Endodermal cell (in vitro differentiated cells): ENCODE measurements at regions not wholly inside any gene's neighbourhood (a gene's known extent, or its start where the extent isn't known, plus 50 kb on each side); places are given as distances from the start of the nearest gene placed in this dataset.
"Not testable (repeated sequence)": the region's sequence is repeated elsewhere in the genome, so short reads cannot be mapped to it uniquely, and the experiment has no call there.

Source experiments
- DNase-seq: peaks from one replicate; pipeline ENCODE4 v3.0.0-alpha.2; 2017
- H3K27ac ChIP-seq: 2 replicates; pipeline ENCODE4 v1.5.1; 2013; ENCODE audit warnings: mild to moderate bottlenecking, low read depth, low read length, moderate library complexity
- H3K27me3 ChIP-seq: 2 replicates; pipeline ENCODE4 v1.6.1; 2013; ENCODE audit warnings: mild to moderate bottlenecking, low read length, moderate library complexity; ENCODE audit not compliant: insufficient read depth, control insufficient read depth, poor library complexity, severe bottlenecking
- H3K36me3 ChIP-seq: 2 replicates; pipeline ENCODE4 v1.7.0; 2013; ENCODE audit warnings: mild to moderate bottlenecking, low read length, moderate library complexity; ENCODE audit not compliant: control insufficient read depth, insufficient read depth
- H3K4me1 ChIP-seq: one replicate; pipeline ENCODE4 v1.7.0; 2013; ENCODE audit warnings: low read length; ENCODE audit not compliant: control insufficient read depth, insufficient read depth
- H3K4me3 ChIP-seq: 2 replicates; pipeline ENCODE4 v1.5.1; 2013; ENCODE audit warnings: mild to moderate bottlenecking, low read length, moderate library complexity
- H3K9ac ChIP-seq: 2 replicates; pipeline ENCODE4 v1.6.1; 2013; ENCODE audit warnings: mild to moderate bottlenecking, low read length, moderate library complexity; ENCODE audit not compliant: poor library complexity, severe bottlenecking; ENCODE audit errors: extremely low read depth
- H3K9me3 ChIP-seq: 2 replicates; pipeline ENCODE4 v1.6.1; 2013; ENCODE audit warnings: mild to moderate bottlenecking, low read length, moderate library complexity; ENCODE audit not compliant: control insufficient read depth
- H3K27ac Mint-ChIP-seq: 2 replicates; pipeline ENCODE4 v1.8.0; 2020; ENCODE audit warnings: mixed read lengths
- H3K27me3 Mint-ChIP-seq: 2 replicates; pipeline ENCODE4 v1.8.0; 2021; ENCODE audit warnings: mild to moderate bottlenecking, mixed read lengths; ENCODE audit not compliant: insufficient read depth
- H3K36me3 Mint-ChIP-seq: 2 replicates; pipeline ENCODE4 v1.8.0; 2020; ENCODE audit warnings: low read depth, mixed read lengths
- H3K4me1 Mint-ChIP-seq: 2 replicates; pipeline ENCODE4 v1.8.0; 2020; ENCODE audit warnings: mixed read lengths
- H3K4me3 Mint-ChIP-seq: 2 replicates; pipeline ENCODE4 v1.8.0; 2020; ENCODE audit warnings: mild to moderate bottlenecking, moderate library complexity, mixed read lengths
- H3K9me3 Mint-ChIP-seq: 2 replicates; pipeline ENCODE4 v1.8.0; 2020; ENCODE audit warnings: mild to moderate bottlenecking, mixed read lengths
- CTCF ChIP-seq: fragments of 200-600 bp; sonication (generic); conservative IDR thresholded peaks from 2 replicates; pipeline ENCODE4 v1.5.0; 2021; ENCODE audit warnings: antibody characterized with exemption, mild to moderate bottlenecking
- WGBS, 2 experiments: methylation state at CpG; one replicate each; pipeline versions ENCODE4 v1.1.5 to v1.1.7; 2013; ENCODE audit warnings: missing lambda C conversion rate in 2 of 2, mixed read lengths in 1 of 2; ENCODE audit not compliant: insufficient coverage in 1 of 2, insufficient read length in 1 of 2; 5-methylcytosine and 5-hydroxymethylcytosine counted together

- no peaks in the 10 kb centered on the region for H3K9me3 Mint-ChIP-seq
Measured at GRCh38 chr13:79185580-79185979, 220.5 kb downstream of the RBM26 start.

GRCh38 chr13:79183231-79183630 lies 222.8 kb downstream of the RBM26 start:
- Mint-ChIP-seq H3K36me3 (no peaks in the 10 kb centered on the region), H3K27me3 (no peaks in the 10 kb centered on the region), H3K4me3 (no peak overlapping the region), H3K27ac (no peak overlapping the region), H3K4me1 (no peaks in the 10 kb centered on the region), H3K9me3 (no peaks in the 10 kb centered on the region)
- no peak for DNase-seq
- WGBS, 2 experiments, result 89 to 100% methylated on average over 1 to 2 of the region's 2 CpGs
- H3K27ac ChIP-seq, result no peak overlapping the region
- TF ChIP-seq CTCF, result no peak
- H3K4me3 ChIP-seq, result no peak overlapping the region
- no peaks in the 10 kb centered on the region for H3K36me3 ChIP-seq
- H3K4me1 ChIP-seq, result no peaks in the 10 kb centered on the region
- H3K9ac ChIP-seq, result no peak overlapping the region
- H3K9me3 ChIP-seq, result no peaks in the 10 kb centered on the region
- H3K27me3 ChIP-seq, result no peaks in the 10 kb centered on the region

More at GRCh38 chr13:79185580-79185979, 220.5 kb downstream of the RBM26 start:
- no peak overlapping the region for H3K27ac Mint-ChIP-seq
- Histone ChIP-seq H3K27ac (no peak overlapping the region), H3K4me3 (no peak overlapping the region), H3K9ac (no peak overlapping the region), H3K9me3 (no peaks in the 10 kb centered on the region), H3K4me1 (no peaks in the 10 kb centered on the region), H3K36me3 (no peaks in the 10 kb centered on the region), H3K27me3 (no peaks in the 10 kb centered on the region)
- no peaks in the 10 kb centered on the region for H3K27me3 Mint-ChIP-seq
- no peak overlapping the region for H3K4me3 Mint-ChIP-seq
- no peak for TF ChIP-seq CTCF
- no peaks in the 10 kb centered on the region for H3K4me1 Mint-ChIP-seq
- 85 to 87% methylated on average over 3 of the region's 3 CpGs for WGBS, 2 experiments
- DNase-seq, result no peak
- H3K36me3 Mint-ChIP-seq, result no peaks in the 10 kb centered on the region

GRCh38 chr13:79173691-79174090 lies 232.4 kb downstream of the RBM26 start:
- not testable (repeated sequence) for H3K27ac ChIP-seq, H3K9ac ChIP-seq, H3K27me3 ChIP-seq, H3K27me3 Mint-ChIP-seq, H3K4me3 Mint-ChIP-seq, DNase-seq, H3K9me3 Mint-ChIP-seq, H3K27ac Mint-ChIP-seq, H3K4me3 ChIP-seq, H3K36me3 ChIP-seq, H3K4me1 ChIP-seq, H3K36me3 Mint-ChIP-seq, H3K4me1 Mint-ChIP-seq
- H3K9me3 ChIP-seq, result peaks cover 20% of the 10 kb centered on the region

GRCh38 chr13:79172924-79173323 lies 233.1 kb downstream of the RBM26 start:
- not testable (repeated sequence) for H3K9me3 Mint-ChIP-seq, H3K4me1 Mint-ChIP-seq, H3K36me3 ChIP-seq, H3K4me3 ChIP-seq, H3K27me3 Mint-ChIP-seq, H3K36me3 Mint-ChIP-seq, H3K27ac Mint-ChIP-seq, H3K4me1 ChIP-seq, H3K4me3 Mint-ChIP-seq, H3K27ac ChIP-seq, H3K27me3 ChIP-seq, H3K9ac ChIP-seq, DNase-seq
- peaks cover 21% of the 10 kb centered on the region for H3K9me3 ChIP-seq
